ENCODE measurements at regions not wholly inside any gene's neighbourhood (a gene's known extent, or its start where the extent isn't known, plus 50 kb on each side); places are given as distances from the start of the nearest gene placed in this dataset.

DNA sequence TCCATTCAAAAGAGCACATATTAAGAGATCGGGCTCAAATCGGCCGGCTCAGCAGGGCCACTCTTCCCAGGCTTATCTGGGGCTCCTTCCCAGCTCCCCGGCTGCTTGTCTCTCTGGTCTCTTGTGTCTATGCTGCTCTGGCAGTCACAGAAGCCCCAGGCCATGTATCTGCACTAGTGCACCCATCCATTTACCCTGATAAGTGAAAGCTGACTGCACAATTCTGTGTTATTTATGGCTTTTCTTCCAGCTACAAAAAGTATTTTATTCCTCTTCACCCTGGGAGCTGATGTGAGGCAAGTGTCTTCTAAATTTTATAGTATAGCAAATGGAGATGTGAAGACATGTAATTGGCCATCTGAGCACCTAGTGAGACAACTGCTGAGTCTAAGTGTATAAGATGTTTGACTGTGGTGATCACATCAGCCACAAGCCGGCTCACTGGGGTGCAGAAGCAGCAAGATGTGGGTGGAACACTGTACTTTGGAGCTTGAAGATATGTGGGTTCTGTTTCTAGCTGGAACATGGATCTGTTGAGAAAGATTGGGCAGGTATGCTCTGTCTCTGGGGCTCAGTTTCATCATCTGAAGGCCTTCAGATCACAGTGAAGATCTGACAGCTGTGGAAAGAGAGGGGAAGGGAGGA is 78.1 kb upstream of the MPHOSPH6 start:
- TF ChIP-seq POLR2A (IDR thresholded peaks at IDR 0.05) (no peak), POLR2AphosphoS5 (IDR thresholded peaks at IDR 0.05) (no peak), EP300 (IDR thresholded peaks at IDR 0.05) (no peak)
- TF ChIP-seq, protein P1, sequence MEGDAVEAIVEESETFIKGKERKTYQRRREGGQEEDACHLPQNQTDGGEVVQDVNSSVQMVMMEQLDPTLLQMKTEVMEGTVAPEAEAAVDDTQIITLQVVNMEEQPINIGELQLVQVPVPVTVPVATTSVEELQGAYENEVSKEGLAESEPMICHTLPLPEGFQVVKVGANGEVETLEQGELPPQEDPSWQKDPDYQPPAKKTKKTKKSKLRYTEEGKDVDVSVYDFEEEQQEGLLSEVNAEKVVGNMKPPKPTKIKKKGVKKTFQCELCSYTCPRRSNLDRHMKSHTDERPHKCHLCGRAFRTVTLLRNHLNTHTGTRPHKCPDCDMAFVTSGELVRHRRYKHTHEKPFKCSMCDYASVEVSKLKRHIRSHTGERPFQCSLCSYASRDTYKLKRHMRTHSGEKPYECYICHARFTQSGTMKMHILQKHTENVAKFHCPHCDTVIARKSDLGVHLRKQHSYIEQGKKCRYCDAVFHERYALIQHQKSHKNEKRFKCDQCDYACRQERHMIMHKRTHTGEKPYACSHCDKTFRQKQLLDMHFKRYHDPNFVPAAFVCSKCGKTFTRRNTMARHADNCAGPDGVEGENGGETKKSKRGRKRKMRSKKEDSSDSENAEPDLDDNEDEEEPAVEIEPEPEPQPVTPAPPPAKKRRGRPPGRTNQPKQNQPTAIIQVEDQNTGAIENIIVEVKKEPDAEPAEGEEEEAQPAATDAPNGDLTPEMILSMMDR (IDR thresholded peaks at IDR 0.05), result no peak

Measured in upper lobe of left lung (tissue), 4 donors.